ENCODE measurements at regions not wholly inside any gene's neighbourhood (a gene's known extent, or its start where the extent isn't known, plus 50 kb on each side); places are given as distances from the start of the nearest gene placed in this dataset.

- no peak for DNase-seq
- H3K27me3 Mint-ChIP-seq = no peaks in the 10 kb centered on the region
- no peak overlapping the region for H3K27ac Mint-ChIP-seq
- no peaks in the 10 kb centered on the region for H3K4me1 Mint-ChIP-seq
- H3K4me3 Mint-ChIP-seq = no peak overlapping the region
- H3K9me3 Mint-ChIP-seq = peaks cover 13% of the 10 kb centered on the region
- no peaks in the 10 kb centered on the region for H3K36me3 Mint-ChIP-seq
Measured at GRCh38 chr5:19143935-19144334, 844.1 kb downstream of the CDH18 start.

GRCh38 chr5:19169426-19169825 lies 818.6 kb downstream of the CDH18 start:
- no peaks in the 10 kb centered on the region for H3K27me3 Mint-ChIP-seq
- no peak overlapping the region for H3K27ac Mint-ChIP-seq
- H3K4me3 Mint-ChIP-seq = no peak overlapping the region
- peaks cover 5% of the 10 kb centered on the region for H3K9me3 Mint-ChIP-seq
- no peaks in the 10 kb centered on the region for H3K4me1 Mint-ChIP-seq
- no peaks in the 10 kb centered on the region for H3K36me3 Mint-ChIP-seq
- DNase-seq = no peak

DNA sequence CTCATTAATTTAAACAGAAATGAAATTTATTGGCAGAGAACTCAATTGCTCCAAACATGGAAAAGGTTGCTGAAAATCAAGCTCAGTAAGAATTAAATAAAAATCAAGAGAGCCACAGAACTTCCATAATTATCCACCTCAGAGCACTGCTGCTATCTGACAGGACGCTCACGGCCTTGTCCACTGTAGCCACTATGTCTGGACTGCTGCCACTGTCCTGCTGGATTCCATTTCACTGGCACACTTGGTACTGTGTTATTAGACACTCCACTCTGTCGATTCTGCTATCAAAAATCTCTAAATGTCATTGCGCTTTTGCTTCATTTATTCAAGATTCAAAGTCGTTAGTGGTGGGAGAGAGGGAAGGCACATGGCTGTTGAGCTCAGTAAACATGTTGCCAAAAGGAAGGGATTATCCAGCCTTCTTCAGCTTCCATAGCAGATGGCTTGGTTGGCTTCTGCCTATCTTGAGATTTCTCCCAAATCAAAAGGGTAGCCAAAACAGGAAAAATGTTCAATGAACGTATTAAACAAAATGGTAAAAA lies 815.0 kb downstream of the CDH18 start:
- Mint-ChIP-seq H3K27ac (no peak overlapping the region), H3K27me3 (no peaks in the 10 kb centered on the region), H3K36me3 (no peaks in the 10 kb centered on the region), H3K9me3 (peaks cover 5% of the 10 kb centered on the region), H3K4me3 (no peak overlapping the region), H3K4me1 (no peaks in the 10 kb centered on the region)
- no peak for DNase-seq

GRCh38 chr5:19175776-19176570 lies 812.0 kb downstream of the CDH18 start:
- Mint-ChIP-seq H3K27ac (no peak overlapping the region), H3K4me1 (no peaks in the 10 kb centered on the region), H3K9me3 (peaks cover 4% of the 10 kb centered on the region), H3K36me3 (no peaks in the 10 kb centered on the region), H3K27me3 (no peaks in the 10 kb centered on the region), H3K4me3 (no peak overlapping the region)
- no peak for DNase-seq

- no peak for DNase-seq
- Mint-ChIP-seq H3K36me3 (no peaks in the 10 kb centered on the region), H3K9me3 (peaks cover 4% of the 10 kb centered on the region), H3K27me3 (no peaks in the 10 kb centered on the region), H3K4me1 (no peaks in the 10 kb centered on the region), H3K4me3 (no peak overlapping the region), H3K27ac (no peak overlapping the region)
Measured at GRCh38 chr5:19179571-19179970, 808.4 kb downstream of the CDH18 start.

DNA sequence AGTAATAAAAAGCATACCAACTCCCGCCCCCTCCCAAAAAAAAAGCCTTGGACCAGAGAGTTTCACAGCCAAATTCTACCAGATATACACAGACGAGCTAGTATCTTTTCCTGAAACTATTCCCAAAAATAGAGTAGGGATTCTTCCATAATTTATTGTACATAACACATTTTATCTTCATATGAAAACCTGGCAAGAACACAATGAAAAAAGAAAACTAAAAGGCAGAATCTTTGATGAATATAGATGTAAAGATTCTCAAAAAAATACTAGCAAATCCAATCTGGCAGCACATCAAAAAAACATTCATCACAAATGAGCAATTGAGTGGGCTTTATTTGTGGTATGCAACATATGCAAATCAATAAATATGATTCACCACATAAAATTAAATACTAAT lies 798.8 kb downstream of the CDH18 start:
- no peak for DNase-seq
- Mint-ChIP-seq H3K27me3 (no peaks in the 10 kb centered on the region), H3K9me3 (peaks cover 6% of the 10 kb centered on the region), H3K36me3 (no peaks in the 10 kb centered on the region), H3K27ac (no peak overlapping the region), H3K4me3 (no peak overlapping the region), H3K4me1 (no peaks in the 10 kb centered on the region)

DNA sequence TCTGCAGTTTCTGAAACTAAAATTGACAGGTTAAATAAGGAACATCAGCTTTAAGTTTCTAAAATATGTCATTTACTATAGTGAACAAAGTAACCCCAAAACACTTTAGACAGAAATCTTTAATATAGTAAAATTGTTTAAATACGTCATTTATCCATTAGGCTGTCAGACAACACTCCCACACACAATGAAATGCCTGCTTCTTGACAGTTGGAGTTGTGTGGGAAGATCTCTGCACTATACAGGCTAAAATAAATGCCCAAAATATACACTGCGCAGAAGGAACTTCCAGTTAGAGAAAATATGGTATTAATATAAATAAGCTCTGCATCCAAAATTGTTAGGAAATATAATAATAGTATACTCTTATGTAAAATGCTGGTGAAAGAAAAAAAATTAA lies 794.4 kb downstream of the CDH18 start:
- Mint-ChIP-seq H3K4me3 (no peak overlapping the region), H3K36me3 (no peaks in the 10 kb centered on the region), H3K4me1 (no peaks in the 10 kb centered on the region), H3K9me3 (peaks cover 3% of the 10 kb centered on the region), H3K27ac (no peak overlapping the region), H3K27me3 (no peaks in the 10 kb centered on the region)
- no peak for DNase-seq

GRCh38 chr5:19196631-19197030 lies 791.4 kb downstream of the CDH18 start:
- Mint-ChIP-seq H3K4me3 (no peak overlapping the region), H3K27ac (no peak overlapping the region), H3K27me3 (no peaks in the 10 kb centered on the region), H3K4me1 (no peaks in the 10 kb centered on the region), H3K36me3 (no peaks in the 10 kb centered on the region), H3K9me3 (peaks cover 5% of the 10 kb centered on the region)
- no peak for DNase-seq

GRCh38 chr5:19200251-19200650 lies 787.7 kb downstream of the CDH18 start:
- no peaks in the 10 kb centered on the region for H3K27me3 Mint-ChIP-seq
- H3K9me3 Mint-ChIP-seq = peaks cover 5% of the 10 kb centered on the region
- H3K27ac Mint-ChIP-seq = no peak overlapping the region

DNA sequence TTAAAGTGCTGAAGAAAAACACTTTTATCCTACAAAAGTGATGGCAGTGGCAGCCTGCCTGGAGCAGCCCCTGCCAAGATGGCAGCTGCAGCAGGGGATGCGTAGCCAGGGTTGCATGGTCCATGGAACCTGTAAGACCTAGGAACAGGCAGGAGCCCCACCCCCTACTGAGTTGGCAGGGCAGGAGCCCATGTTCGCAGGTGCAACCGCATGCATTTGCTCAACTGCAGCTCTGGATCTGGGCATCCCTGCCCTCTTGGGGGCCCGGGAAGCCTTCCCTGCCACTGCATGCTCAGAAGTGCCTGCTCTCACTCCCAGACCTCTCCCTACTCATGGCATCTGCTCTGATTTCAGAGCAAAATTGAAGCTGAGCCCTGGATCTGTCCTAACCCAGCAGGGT lies 779.6 kb downstream of the CDH18 start:
- Mint-ChIP-seq H3K27ac (no peak overlapping the region), H3K36me3 (no peaks in the 10 kb centered on the region), H3K4me1 (no peaks in the 10 kb centered on the region), H3K9me3 (peaks cover 7% of the 10 kb centered on the region), H3K27me3 (no peaks in the 10 kb centered on the region), H3K4me3 (no peak overlapping the region)
- no peak for DNase-seq

More at GRCh38 chr5:19200251-19200650, 787.7 kb downstream of the CDH18 start:
- no peak overlapping the region for H3K4me3 Mint-ChIP-seq
- no peaks in the 10 kb centered on the region for H3K4me1 Mint-ChIP-seq
- DNase-seq = no peak
- H3K36me3 Mint-ChIP-seq = no peaks in the 10 kb centered on the region

DNA sequence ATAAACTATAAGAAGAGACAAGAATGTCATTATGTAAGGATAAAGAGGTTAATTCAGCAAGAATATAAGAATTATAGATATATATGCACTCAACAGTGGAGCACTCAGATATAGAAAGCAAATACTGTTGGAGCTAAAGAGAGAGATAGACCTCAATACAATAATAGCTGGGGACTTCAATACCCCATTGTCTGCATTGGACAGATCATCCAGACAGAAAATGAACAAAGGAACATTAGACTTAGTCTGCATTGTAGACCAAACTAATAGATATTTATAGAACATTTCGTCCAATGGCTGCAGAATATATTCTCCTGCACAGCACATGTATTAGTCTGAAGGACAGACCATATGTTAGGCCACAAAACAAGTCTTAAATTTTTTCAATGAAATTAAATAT lies 777.1 kb downstream of the CDH18 start:
- Mint-ChIP-seq H3K36me3 (no peaks in the 10 kb centered on the region), H3K4me3 (no peak overlapping the region), H3K27ac (no peak overlapping the region), H3K4me1 (no peaks in the 10 kb centered on the region), H3K9me3 (peaks cover 12% of the 10 kb centered on the region), H3K27me3 (no peaks in the 10 kb centered on the region)
- no peak for DNase-seq

- no peak for DNase-seq
- peaks cover 4% of the 10 kb centered on the region for H3K9me3 Mint-ChIP-seq
- no peaks in the 10 kb centered on the region for H3K36me3 Mint-ChIP-seq
- H3K27me3 Mint-ChIP-seq = no peaks in the 10 kb centered on the region
- no peak overlapping the region for H3K4me3 Mint-ChIP-seq
- no peaks in the 10 kb centered on the region for H3K4me1 Mint-ChIP-seq
- H3K27ac Mint-ChIP-seq = no peak overlapping the region
Measured at GRCh38 chr5:19229179-19229835, 758.7 kb downstream of the CDH18 start.

- H3K27ac Mint-ChIP-seq = no peak overlapping the region
- no peaks in the 10 kb centered on the region for H3K27me3 Mint-ChIP-seq
- no peaks in the 10 kb centered on the region for H3K4me1 Mint-ChIP-seq
- DNase-seq = no peak
- H3K36me3 Mint-ChIP-seq = no peaks in the 10 kb centered on the region
- no peak overlapping the region for H3K4me3 Mint-ChIP-seq
- peaks cover 4% of the 10 kb centered on the region for H3K9me3 Mint-ChIP-seq
Measured at GRCh38 chr5:19233573-19233972, 754.4 kb downstream of the CDH18 start.

GRCh38 chr5:19235101-19235584 lies 752.9 kb downstream of the CDH18 start:
- H3K9me3 Mint-ChIP-seq = peaks cover 4% of the 10 kb centered on the region
- H3K4me3 Mint-ChIP-seq = no peak overlapping the region
- DNase-seq = no peak
- H3K27me3 Mint-ChIP-seq = no peaks in the 10 kb centered on the region
- no peaks in the 10 kb centered on the region for H3K4me1 Mint-ChIP-seq
- H3K36me3 Mint-ChIP-seq = no peaks in the 10 kb centered on the region
- H3K27ac Mint-ChIP-seq = no peak overlapping the region

- H3K4me3 Mint-ChIP-seq = no peak overlapping the region
- H3K27me3 Mint-ChIP-seq = no peaks in the 10 kb centered on the region
- H3K27ac Mint-ChIP-seq = no peak overlapping the region
- H3K9me3 Mint-ChIP-seq = peaks cover 2% of the 10 kb centered on the region
- no peak for DNase-seq
- no peaks in the 10 kb centered on the region for H3K4me1 Mint-ChIP-seq
- no peaks in the 10 kb centered on the region for H3K36me3 Mint-ChIP-seq
Measured at GRCh38 chr5:19240170-19240569, 747.8 kb downstream of the CDH18 start.

Data from activated naive CD8-positive, alpha-beta T cell treated with anti-CD3 and anti-CD28 coated beads for 36 hours (primary cell).